SU-DHL-6 (cell line): ENCODE measurements at regions not wholly inside any gene's neighbourhood (a gene's known extent, or its start where the extent isn't known, plus 50 kb on each side); places are given as distances from the start of the nearest gene placed in this dataset.

Experiments
- H2AFZ ChIP-seq: fragments of 200-600 bp; sonication (generic); 2 replicates; pipeline ENCODE4 v1.6.1; 2014; ENCODE audit warnings: low read depth, mild to moderate bottlenecking, moderate library complexity, mixed read lengths, antibody characterized with exemption, low read length; ENCODE audit not compliant: severe bottlenecking
- H3F3A ChIP-seq: fragments of 200-600 bp; shearing (Covaris generic); 2 replicates; pipeline ENCODE4 v1.6.0; 2016; ENCODE audit warnings: antibody characterized with exemption, mild to moderate bottlenecking; ENCODE audit not compliant: insufficient read depth
- H3K27ac ChIP-seq: fragments of 200-600 bp; sonication (generic); 2 replicates; pipeline ENCODE4 v1.5.1; 2016; ENCODE audit warnings: low read depth, mild to moderate bottlenecking, low read length, moderate library complexity, mixed read lengths
- H3K27me3 ChIP-seq: fragments of 200-600 bp; sonication (generic), shearing (Covaris generic); 2 replicates; pipeline ENCODE4 v1.6.0; 2014; ENCODE audit warnings: mild to moderate bottlenecking, low read length
- H3K36me3 ChIP-seq: fragments of 200-600 bp; sonication (generic); 2 replicates; pipeline ENCODE4 v1.6.1; 2014; ENCODE audit warnings: mild to moderate bottlenecking, low read length, mixed read lengths
- H3K4me2 ChIP-seq: fragments of 300-600, 200-600 bp; shearing (Covaris generic), sonication (generic); 2 replicates; pipeline ENCODE4 v1.6.0; 2014; ENCODE audit warnings: low read length, low read depth, mild to moderate bottlenecking; ENCODE audit not compliant: poor library complexity, severe bottlenecking
- H3K4me3 ChIP-seq: fragments of 200-600 bp; sonication (generic); 2 replicates; pipeline ENCODE4 v1.5.1; 2014; ENCODE audit warnings: antibody characterized with exemption, low read length, mild to moderate bottlenecking, mixed read lengths; ENCODE audit not compliant: insufficient read depth, poor library complexity, severe bottlenecking
- H3K79me2 ChIP-seq: fragments of 200-600 bp; sonication (generic); 2 replicates; pipeline ENCODE4 v1.6.1; 2014; ENCODE audit warnings: mild to moderate bottlenecking, low read length, moderate library complexity; ENCODE audit not compliant: insufficient read depth
- H3K9ac ChIP-seq: fragments of 200-600 bp; sonication (generic); 2 replicates; pipeline ENCODE4 v1.7.0; 2014; ENCODE audit warnings: mild to moderate bottlenecking, low read length
- H3K9me2 ChIP-seq: fragments of 200-600 bp; sonication (generic); replicated peaks from 2 replicates; pipeline ENCODE4 v1.6.1; 2014; ENCODE audit warnings: low read length; ENCODE audit not compliant: insufficient read depth
- H3K9me3 ChIP-seq: fragments of 200-600 bp; sonication (generic); 2 replicates; pipeline ENCODE4 v1.6.1; 2014; ENCODE audit warnings: low read length, mixed read lengths; ENCODE audit not compliant: insufficient read depth
- H4K20me1 ChIP-seq: fragments of 200-600 bp; sonication (generic); 2 replicates; pipeline ENCODE4 v1.6.1; 2014; ENCODE audit warnings: low read depth, mild to moderate bottlenecking, antibody characterized with exemption, low read length, moderate library complexity, mixed read lengths
- EZH2phosphoT487 ChIP-seq: fragments of 200-600 bp; sonication (generic), shearing (Covaris generic); conservative IDR thresholded peaks from 2 replicates; pipeline ENCODE4 v1.6.1; 2018; ENCODE audit warnings: mild to moderate bottlenecking, antibody characterized with exemption, low read length, moderate library complexity, mixed read lengths
- TF ChIP-seq, protein P1 (sequence below): fragments of 200-600 bp; sonication (generic); IDR thresholded peaks from one replicate; pipeline ENCODE4 v1.5.1; 2017; ENCODE audit warnings: antibody characterized with exemption, mild to moderate bottlenecking, low read length, moderate library complexity; ENCODE audit not compliant: insufficient read depth, poor library complexity, severe bottlenecking

DNA sequence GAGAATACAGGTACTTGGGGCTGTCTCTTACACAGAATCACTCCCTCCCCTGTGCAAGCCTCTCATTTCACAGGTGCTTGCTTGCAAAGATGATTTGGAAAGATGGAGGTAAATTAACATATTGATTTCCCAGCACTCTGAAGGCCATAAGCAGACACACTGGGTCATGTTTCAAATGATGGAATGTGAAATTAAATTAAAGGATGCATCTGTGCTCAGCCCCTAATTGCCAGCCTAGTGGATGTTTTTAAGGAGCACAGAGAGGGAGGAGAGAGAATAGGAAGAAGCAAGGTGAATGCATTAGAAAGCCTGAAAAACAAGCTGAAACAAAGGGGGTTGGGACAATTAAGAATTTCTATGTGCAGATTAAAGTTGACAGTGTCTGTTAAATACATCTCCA lies 96.1 kb upstream of the GRIP1 start:
- TF ChIP-seq, protein P1, sequence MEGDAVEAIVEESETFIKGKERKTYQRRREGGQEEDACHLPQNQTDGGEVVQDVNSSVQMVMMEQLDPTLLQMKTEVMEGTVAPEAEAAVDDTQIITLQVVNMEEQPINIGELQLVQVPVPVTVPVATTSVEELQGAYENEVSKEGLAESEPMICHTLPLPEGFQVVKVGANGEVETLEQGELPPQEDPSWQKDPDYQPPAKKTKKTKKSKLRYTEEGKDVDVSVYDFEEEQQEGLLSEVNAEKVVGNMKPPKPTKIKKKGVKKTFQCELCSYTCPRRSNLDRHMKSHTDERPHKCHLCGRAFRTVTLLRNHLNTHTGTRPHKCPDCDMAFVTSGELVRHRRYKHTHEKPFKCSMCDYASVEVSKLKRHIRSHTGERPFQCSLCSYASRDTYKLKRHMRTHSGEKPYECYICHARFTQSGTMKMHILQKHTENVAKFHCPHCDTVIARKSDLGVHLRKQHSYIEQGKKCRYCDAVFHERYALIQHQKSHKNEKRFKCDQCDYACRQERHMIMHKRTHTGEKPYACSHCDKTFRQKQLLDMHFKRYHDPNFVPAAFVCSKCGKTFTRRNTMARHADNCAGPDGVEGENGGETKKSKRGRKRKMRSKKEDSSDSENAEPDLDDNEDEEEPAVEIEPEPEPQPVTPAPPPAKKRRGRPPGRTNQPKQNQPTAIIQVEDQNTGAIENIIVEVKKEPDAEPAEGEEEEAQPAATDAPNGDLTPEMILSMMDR = no peak
- no peak for TF ChIP-seq EZH2phosphoT487
- Histone ChIP-seq H3K27ac (no peak overlapping the region), H3K27me3 (no peaks in the 10 kb centered on the region), H3K9ac (no peak overlapping the region), H4K20me1 (no peaks in the 10 kb centered on the region), H3K9me3 (no peaks in the 10 kb centered on the region), H3K9me2 (no peaks in the 10 kb centered on the region), H2AFZ (no peak overlapping the region), H3K36me3 (no peaks in the 10 kb centered on the region), H3K4me2 (no peak overlapping the region), H3K4me3 (no peak overlapping the region), H3F3A (no peaks in the 10 kb centered on the region), H3K79me2 (no peaks in the 10 kb centered on the region)

DNA sequence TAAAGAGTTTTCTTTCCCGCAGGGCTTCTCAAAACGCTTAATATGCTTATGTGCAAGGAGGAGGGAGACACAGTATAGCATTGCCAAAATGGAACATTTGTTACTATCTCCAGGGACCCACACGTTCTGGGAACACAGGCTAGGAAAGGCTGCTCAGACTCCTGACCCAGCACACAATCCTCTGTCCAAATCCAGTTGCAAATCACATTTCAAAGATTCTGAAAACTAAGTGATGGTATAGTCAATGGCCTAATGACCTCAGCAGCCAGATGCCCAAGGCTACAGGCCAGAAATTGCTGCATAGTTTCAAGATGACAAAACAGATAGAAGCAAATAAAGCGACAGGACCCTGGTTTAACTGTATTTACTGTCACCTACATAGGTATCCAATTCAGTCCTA lies 97.0 kb upstream of the GRIP1 start:
- Histone ChIP-seq H3K4me3 (no peak overlapping the region), H3K79me2 (no peaks in the 10 kb centered on the region), H3F3A (no peaks in the 10 kb centered on the region), H3K36me3 (no peaks in the 10 kb centered on the region), H3K27ac (no peak overlapping the region), H3K27me3 (no peaks in the 10 kb centered on the region), H3K4me2 (no peak overlapping the region), H3K9ac (no peak overlapping the region), H2AFZ (no peak overlapping the region), H3K9me3 (no peaks in the 10 kb centered on the region), H3K9me2 (no peaks in the 10 kb centered on the region), H4K20me1 (no peaks in the 10 kb centered on the region)
- no peak for TF ChIP-seq EZH2phosphoT487
- TF ChIP-seq, protein P1 = no peak

DNA sequence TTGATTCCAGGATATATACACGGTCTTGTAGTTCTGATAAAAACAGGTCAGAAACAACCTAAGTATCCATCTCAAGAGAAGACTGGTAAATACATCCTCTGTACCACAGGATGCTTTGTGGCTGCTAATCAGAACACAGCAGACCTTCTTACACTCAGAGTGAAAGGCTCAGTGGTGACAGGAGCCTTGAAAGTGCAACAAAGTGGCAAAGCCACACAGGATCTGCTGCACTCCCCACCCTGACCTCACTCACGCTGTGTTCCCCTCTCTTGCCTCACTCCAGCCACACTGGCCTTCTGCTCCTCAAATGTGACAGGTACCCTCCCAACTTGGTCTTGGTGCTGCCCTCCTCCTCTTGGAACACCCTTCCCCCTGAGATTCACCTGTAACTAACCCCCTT lies 98.1 kb upstream of the GRIP1 start:
- Histone ChIP-seq H3K79me2 (no peaks in the 10 kb centered on the region), H3K27ac (no peak overlapping the region), H3F3A (no peaks in the 10 kb centered on the region), H3K36me3 (no peaks in the 10 kb centered on the region), H4K20me1 (no peaks in the 10 kb centered on the region), H3K9me2 (no peaks in the 10 kb centered on the region), H3K9me3 (no peaks in the 10 kb centered on the region), H3K4me2 (no peak overlapping the region), H3K9ac (no peak overlapping the region), H3K27me3 (no peaks in the 10 kb centered on the region), H3K4me3 (no peak overlapping the region), H2AFZ (no peak overlapping the region)
- no peak for TF ChIP-seq EZH2phosphoT487
- TF ChIP-seq, protein P1 = no peak

DNA sequence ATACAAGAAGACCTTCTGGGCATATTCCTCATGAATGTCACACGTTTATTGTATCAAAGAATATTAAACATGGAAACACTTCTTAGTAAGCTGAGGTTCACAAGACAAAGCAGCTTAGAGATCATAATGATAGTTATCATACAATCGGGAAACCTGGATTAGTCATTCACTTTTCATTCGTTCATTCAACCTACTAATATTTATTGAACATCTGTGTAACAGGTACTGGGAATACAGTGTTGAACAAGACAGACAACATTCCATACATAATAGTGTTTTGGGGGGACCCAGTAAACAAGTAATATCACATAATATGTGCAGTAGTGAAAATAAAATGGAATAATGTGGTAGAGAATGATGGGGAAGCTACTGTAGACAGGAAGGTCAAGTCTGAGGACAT lies 100.6 kb upstream of the GRIP1 start:
- no peaks in the 10 kb centered on the region for H3K9me3 ChIP-seq
- TF ChIP-seq EZH2phosphoT487 = no peak
- TF ChIP-seq, protein P1 = no peak
- no peak overlapping the region for H3K27ac ChIP-seq
- H2AFZ ChIP-seq = no peak overlapping the region
- H3K4me2 ChIP-seq = no peak overlapping the region
- H3F3A ChIP-seq = no peaks in the 10 kb centered on the region
- no peaks in the 10 kb centered on the region for H3K79me2 ChIP-seq
- no peaks in the 10 kb centered on the region for H3K9me2 ChIP-seq
- no peaks in the 10 kb centered on the region for H4K20me1 ChIP-seq
- no peak overlapping the region for H3K4me3 ChIP-seq
- H3K9ac ChIP-seq = no peak overlapping the region
- no peaks in the 10 kb centered on the region for H3K27me3 ChIP-seq
- no peaks in the 10 kb centered on the region for H3K36me3 ChIP-seq
